ENCODE measurements at regions not wholly inside any gene's neighbourhood (a gene's known extent, or its start where the extent isn't known, plus 50 kb on each side); places are given as distances from the start of the nearest gene placed in this dataset.
A peak's percentile ranks its signal among the peaks of the same experiment; 100 is the strongest.

DNA sequence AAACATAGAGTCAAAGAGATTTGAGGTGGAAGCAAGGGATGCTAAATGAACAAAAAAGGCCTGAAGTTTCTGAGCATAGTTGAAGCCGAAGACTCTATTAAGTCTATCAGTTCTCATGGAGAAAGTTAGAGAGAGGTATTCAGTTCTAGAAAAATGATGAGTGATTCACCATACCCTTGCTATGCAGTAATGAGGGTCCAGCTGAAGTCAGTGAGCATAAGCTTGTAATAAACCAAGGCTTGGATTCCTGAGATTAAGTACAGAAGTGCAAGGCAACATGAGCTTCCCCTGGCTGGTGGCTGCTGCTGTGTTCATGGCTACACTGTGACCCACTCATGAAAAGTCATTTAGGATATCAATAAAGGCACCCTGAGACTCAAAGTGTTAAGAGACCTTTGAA lies 129.7 kb upstream of the MTAP start:
- no peak for DNase-seq

- DNase-seq = no peak
These were observed 127.5 kb upstream of the MTAP start for GRCh38 chr9:21674894-21675293.

GRCh38 chr9:21677387-21677786 lies 125.0 kb upstream of the MTAP start:
- DNase-seq = no peak

DNA sequence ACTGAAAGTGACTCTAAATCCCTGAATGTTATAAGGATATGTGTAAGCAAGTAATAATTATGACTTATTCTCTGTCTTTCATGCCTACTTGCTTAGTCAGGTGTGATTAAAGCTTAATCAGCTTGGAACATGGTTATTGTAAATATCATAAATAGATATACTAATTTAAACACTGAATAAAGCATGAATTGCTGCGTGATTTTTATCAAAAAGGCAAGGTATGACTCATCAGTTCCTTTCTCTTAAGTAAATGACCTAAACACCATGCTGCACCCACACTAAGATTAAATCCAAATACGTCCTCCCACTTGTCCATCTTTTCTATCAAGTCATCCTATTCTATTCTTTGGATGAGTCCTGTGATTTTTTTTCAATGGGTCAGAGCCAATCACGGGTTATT lies 124.6 kb upstream of the MTAP start:
- DNase-seq = no peak

DNA sequence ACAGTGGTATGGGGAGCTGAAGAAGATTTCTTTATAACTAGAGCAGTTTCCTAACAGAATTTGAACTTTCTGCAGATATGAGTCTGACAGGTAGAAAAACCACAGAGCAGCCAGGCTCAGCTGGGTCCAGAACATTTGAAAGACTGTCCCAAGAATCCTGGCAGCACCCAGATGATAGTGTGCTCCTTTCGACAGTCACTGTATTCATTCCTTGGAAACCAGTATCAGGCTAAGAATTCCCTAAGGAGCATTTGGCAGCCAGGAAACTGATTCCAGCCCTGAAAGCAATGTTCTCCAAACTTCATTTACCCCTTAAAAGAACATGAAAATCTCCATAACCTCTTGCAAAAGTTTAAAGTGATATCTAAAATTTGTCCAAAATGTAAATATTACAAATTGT lies 123.0 kb upstream of the MTAP start:
- no peak for DNase-seq

DNA sequence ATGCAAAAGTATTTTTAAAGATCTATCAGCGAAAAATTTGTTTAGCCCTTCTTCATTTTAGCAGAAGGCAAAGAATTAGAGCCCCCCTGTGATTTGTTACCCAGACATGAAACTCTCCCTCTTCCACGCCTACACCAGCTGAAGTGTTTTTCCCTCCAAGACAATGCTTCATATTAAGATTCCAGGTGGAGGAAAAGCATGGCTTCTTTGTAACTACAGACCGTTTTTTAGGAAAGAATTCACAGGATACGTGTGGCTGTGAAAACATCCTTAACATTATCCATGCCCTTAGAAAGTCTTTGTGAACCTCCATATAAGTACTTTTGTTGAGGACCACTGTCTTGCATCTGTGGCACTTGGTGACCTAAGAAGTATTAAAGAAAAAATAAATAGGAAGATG lies 121.8 kb upstream of the MTAP start:
- DNase-seq = no peak

GRCh38 chr9:21681641-21682040 lies 120.8 kb upstream of the MTAP start:
- DNase-seq = no peak

- DNase-seq = no peak
These were observed 120.1 kb upstream of the MTAP start for GRCh38 chr9:21682381-21682780.

GRCh38 chr9:21682981-21683380 lies 119.5 kb upstream of the MTAP start:
- no peak for DNase-seq

DNA sequence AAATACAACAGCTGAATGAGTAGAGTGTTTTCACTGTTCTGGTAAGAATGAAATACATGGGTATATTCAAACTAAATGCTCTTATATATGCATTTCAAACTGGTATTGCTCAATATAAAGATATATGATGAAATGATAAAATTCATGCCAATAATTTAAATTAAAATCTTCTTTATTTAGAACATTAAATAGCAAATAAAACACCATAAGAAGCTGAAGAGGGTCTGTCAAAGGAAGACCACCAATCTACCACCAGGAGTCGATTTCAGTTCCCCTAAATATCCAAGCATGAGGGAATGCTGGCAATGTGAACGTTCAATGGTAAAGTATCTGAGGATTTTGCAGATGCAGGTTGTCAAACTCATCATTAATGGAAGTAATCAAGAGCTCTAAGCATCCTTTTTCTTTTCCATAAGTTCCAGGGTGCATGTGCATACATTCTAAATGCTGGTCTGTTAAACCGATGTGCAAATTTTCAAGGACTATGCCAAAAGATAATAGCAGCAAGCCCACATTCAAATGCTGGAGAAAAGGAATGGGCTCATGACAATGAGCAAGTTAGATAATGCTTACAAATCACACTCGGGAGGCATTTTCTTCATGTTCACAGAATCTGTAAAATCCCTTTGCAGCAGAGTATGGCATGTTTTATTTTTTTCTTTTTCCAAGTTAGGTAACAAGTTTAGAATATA lies 118.8 kb upstream of the MTAP start:
- no peak for DNase-seq

- no peak for DNase-seq
These were observed 118.2 kb upstream of the MTAP start for GRCh38 chr9:21684231-21684630.

DNA sequence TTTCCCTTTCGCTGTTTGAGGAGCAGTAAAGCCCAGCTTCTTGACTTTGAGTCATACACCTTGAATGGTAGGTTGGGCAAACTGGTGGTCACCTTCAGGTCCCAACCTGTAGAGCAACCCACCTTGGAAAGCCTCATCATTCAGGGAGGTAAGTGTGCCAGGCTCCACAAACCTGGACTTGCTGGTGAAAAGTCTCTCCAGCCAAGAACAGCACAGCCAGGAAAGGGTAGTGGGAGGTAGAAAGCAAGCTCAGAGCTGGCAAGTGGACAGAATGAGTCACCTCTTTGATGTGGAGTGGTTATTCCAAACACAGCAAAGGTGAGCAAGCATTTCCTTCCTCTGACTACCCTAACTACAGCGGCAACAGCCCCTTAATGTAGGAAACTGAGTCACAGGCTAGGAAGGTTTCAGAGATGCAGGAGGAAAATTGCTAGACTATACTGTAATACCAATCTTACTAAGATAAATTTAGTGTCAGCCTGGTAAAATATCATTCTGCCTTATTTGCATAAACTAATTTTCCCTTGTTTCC lies 117.5 kb upstream of the MTAP start:
- DNase-seq = peak; percentile 72

- no peak for DNase-seq
These were observed 116.9 kb upstream of the MTAP start for GRCh38 chr9:21685502-21685901.

GRCh38 chr9:21686738-21687137 lies 115.7 kb upstream of the MTAP start:
- DNase-seq = no peak

DNA sequence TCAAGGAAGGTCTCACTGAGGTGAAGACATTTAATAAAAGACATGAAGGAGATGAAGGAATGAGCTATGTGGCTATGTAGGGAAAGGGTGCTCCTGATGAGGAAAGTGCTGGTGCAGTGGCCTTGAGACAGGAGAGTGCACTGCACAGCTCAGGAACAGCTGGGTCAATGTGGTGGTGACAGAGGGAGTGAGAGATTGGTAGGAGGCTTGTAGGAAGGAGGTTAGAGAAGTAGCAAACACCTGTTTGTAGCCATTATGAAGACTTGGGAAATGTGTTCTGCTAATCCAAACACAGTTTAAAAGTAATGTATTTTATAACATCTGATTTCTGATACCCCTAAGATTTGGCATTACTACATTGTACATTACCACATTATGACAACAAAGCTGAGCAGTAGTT lies 115.1 kb upstream of the MTAP start:
- DNase-seq = no peak

DNA sequence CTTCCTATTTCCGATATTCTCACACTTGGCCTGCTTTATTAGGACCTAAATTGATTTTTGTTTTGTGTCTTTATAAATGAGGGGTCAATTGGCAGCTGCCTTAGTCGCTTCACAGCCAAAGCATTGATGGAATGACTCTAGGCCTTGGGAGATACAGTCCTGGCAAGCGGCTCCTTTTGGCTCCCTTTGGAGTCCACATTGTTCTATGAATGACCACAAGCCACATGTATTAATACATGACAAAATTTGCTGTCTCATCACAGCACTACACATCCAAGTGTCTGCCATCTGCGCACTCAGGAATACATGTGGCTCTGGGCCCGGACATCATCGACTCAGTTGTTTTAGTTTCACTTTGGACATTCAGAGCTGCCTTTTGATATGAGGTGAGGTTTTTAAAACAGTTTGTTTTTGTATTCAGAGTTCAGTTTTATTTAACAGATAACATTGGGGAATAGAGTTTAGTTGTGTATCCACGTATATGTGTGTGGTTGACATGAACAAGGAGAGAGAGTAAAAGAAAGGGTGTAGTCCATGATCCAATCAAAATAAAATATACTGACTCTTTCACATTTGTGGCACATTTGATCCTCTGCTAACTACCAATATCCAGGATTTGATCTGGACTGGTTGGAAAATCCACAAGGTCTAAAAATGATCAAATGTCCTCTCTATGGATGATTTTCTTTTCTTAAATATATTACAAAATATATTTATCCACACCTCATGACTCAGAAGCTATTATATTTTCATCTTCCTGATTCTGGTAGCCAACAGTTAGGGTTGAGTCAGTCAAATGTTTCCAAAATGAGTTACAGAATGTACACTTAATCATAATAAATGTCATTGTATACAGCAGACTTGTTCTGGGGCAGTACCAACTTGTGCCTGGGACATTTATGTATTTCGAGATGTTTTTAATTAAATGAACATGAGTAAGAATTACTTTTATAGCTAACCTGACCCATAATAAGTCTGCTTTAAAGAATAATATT lies 114.0 kb upstream of the MTAP start:
- DNase-seq = no peak

GRCh38 chr9:21689854-21690253 lies 112.6 kb upstream of the MTAP start:
- DNase-seq = no peak

DNA sequence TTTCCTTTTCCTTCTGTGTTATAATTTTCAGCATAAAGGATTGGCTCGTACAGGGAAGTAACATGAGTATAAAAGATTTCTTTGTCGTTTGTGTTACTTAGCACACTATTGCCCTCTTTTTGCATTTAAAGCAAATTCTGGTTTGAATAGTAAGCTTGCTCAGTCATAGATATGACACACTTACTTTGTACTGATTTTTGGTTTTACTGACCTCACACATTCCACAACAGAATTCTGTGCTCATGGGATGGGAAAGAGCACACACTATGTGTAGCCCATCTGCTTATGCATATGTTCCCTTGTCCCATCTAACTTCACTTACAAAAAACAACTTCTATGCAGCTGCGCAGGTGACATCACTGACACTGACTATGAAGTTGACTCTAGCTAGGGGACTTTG lies 111.9 kb upstream of the MTAP start:
- no peak for DNase-seq

DNA sequence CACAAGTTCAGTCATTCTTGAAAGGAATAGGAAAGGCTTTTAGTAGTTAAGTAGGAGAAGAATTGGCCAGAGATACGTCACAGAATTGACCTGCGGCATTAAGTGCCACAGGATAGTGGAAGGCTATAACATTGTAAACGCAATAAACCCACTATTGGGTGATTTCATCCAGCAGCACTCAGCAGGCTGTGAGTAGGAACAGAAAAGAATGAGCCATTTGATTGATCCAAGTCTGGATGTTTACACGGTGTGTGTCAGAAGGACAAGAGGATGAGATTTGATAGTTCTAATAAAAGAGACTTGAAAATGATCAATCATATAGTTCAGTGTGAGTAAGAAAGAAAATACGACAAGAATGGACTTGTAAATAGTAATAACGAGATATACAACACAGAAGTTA lies 110.0 kb upstream of the MTAP start:
- no peak for DNase-seq

- DNase-seq = no peak
These were observed 108.0 kb upstream of the MTAP start for GRCh38 chr9:21694424-21694823.

DNA sequence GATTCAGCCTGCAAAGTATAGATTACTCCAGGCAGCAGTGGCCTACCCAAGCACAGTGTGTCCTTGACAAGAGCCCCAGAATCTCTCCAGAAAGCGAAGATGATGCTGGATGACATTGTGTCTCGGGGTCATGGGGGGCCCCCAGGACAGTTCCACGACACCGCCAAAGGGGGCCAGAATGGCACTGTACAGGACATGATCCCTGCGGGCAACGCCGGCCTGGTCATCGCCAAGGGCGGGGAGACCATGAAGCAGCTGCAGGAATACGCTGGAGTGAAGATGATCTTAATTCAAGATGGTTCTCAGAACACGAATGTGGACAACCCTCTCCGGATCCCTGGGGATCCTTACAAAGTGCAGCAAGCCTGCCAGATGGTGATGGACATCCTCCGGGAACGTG lies 107.0 kb upstream of the MTAP start:
- DNase-seq = no peak

GRCh38 chr9:21695874-21696341 lies 106.5 kb upstream of the MTAP start:
- no peak for DNase-seq

- DNase-seq = no peak
These were observed 106.0 kb upstream of the MTAP start for GRCh38 chr9:21696411-21696871.

DNA sequence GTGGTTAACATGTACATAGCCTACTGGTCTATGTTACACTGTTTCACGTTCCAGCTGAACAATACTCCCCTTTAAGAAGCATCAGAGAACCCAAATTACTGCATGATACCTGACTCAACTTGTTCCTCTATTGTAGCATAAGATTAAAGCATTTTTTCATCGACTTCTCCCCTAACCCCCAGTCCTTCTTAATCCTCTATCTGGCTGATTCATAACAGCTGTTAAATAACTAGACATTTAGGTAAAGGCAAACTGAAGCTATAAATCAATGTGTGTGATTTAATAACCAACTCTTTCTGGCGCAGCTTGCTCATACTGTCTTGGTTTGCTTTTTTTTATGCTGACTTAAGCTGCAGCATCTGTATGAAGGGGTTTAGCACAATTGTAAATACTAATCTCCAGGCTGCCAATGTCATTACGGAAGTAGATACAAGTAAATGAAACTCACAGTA lies 94.2 kb upstream of the MTAP start:
- DNase-seq = no peak
